ENCODE measurements at regions not wholly inside any gene's neighbourhood (a gene's known extent, or its start where the extent isn't known, plus 50 kb on each side); places are given as distances from the start of the nearest gene placed in this dataset.
"Not testable (repeated sequence)": the region's sequence is repeated elsewhere in the genome, so short reads cannot be mapped to it uniquely, and the experiment has no call there.

GRCh38 chr2:172295677-172296076 is 131.7 kb upstream of the ITGA6 start:
- DNase-seq, result no peak

- DNase-seq, result no peak
Measured at GRCh38 chr2:172296267-172297046, 130.9 kb upstream of the ITGA6 start.

GRCh38 chr2:172297531-172297930 is 129.9 kb upstream of the ITGA6 start:
- DNase-seq, result no peak

- no peak for DNase-seq
Measured at GRCh38 chr2:172297950-172298349, 129.4 kb upstream of the ITGA6 start.

- no peak for DNase-seq
Measured at GRCh38 chr2:172299741-172300140, 127.6 kb upstream of the ITGA6 start.

- no peak for DNase-seq
Measured at GRCh38 chr2:172300851-172301250, 126.5 kb upstream of the ITGA6 start.

- DNase-seq, result no peak
Measured at GRCh38 chr2:172305066-172305465, 122.3 kb upstream of the ITGA6 start.

GRCh38 chr2:172307800-172308199 is 119.6 kb upstream of the ITGA6 start:
- DNase-seq, result peak; percentile 46

- peak; percentile 66 for DNase-seq
Measured at GRCh38 chr2:172308253-172308935, 119.0 kb upstream of the ITGA6 start.

GRCh38 chr2:172311921-172312345 is 115.5 kb upstream of the ITGA6 start:
- no peak for DNase-seq

GRCh38 chr2:172313715-172314341 is 113.6 kb upstream of the ITGA6 start:
- DNase-seq, result no peak

- not testable (repeated sequence) for DNase-seq
Measured at GRCh38 chr2:172315070-172315469, 112.3 kb upstream of the ITGA6 start.

- DNase-seq, result no peak
Measured at GRCh38 chr2:172322049-172322448, 105.3 kb upstream of the ITGA6 start.

- no peak for DNase-seq
Measured at GRCh38 chr2:172323256-172323655, 104.1 kb upstream of the ITGA6 start.

- no peak for DNase-seq
Measured at GRCh38 chr2:172323861-172324597, 103.4 kb upstream of the ITGA6 start.

- DNase-seq, result no peak
Measured at GRCh38 chr2:172326211-172326509, 101.2 kb upstream of the ITGA6 start.

- no peak for DNase-seq
Measured at GRCh38 chr2:172328103-172328841, 99.1 kb upstream of the ITGA6 start.

GRCh38 chr2:172329416-172329773 is 98.0 kb upstream of the ITGA6 start:
- DNase-seq, result no peak

GRCh38 chr2:172329774-172330671 is 97.4 kb upstream of the ITGA6 start:
- DNase-seq, result no peak

GRCh38 chr2:172332507-172332906 is 94.9 kb upstream of the ITGA6 start:
- DNase-seq, result no peak

- DNase-seq, result no peak
Measured at GRCh38 chr2:172333235-172333977, 94.0 kb upstream of the ITGA6 start.
